Iris pigment epithelial cell (primary cell): ENCODE measurements at regions not wholly inside any gene's neighbourhood (a gene's known extent, or its start where the extent isn't known, plus 50 kb on each side); places are given as distances from the start of the nearest gene placed in this dataset.

Experiments
- DNase-seq: peaks from one replicate; pipeline ENCODE4 v3.0.0-alpha.2; 2011; ENCODE audit warnings: low read depth

- no peak for DNase-seq
Observed at GRCh38 chr17:69851736-69852135, 223.3 kb upstream of the KCNJ16 start.

GRCh38 chr17:69853541-69854224 lies 221.3 kb upstream of the KCNJ16 start:
- peak; percentile 52 for DNase-seq

GRCh38 chr17:69854225-69854780 lies 220.7 kb upstream of the KCNJ16 start:
- peak; percentile 31 for DNase-seq

GRCh38 chr17:69856946-69857345 lies 218.1 kb upstream of the KCNJ16 start:
- no peak for DNase-seq

- DNase-seq: peak; percentile 93
Observed at GRCh38 chr17:69857412-69857835, 217.6 kb upstream of the KCNJ16 start.

GRCh38 chr17:69858460-69858859 lies 216.6 kb upstream of the KCNJ16 start:
- DNase-seq: no peak

- no peak for DNase-seq
Observed at GRCh38 chr17:69860142-69860680, 214.8 kb upstream of the KCNJ16 start.

GRCh38 chr17:69864462-69864861 lies 210.6 kb upstream of the KCNJ16 start:
- DNase-seq: no peak

GRCh38 chr17:69869667-69870066 lies 205.4 kb upstream of the KCNJ16 start:
- DNase-seq: no peak

GRCh38 chr17:69870091-69870530 lies 204.9 kb upstream of the KCNJ16 start:
- peak; percentile 79 for DNase-seq

- peak; percentile 54 for DNase-seq
Observed at GRCh38 chr17:69870751-69871199, 204.2 kb upstream of the KCNJ16 start.

GRCh38 chr17:69871318-69871717 lies 203.7 kb upstream of the KCNJ16 start:
- no peak for DNase-seq

- no peak for DNase-seq
Observed at GRCh38 chr17:69872675-69873262, 202.3 kb upstream of the KCNJ16 start.

- DNase-seq: peak; percentile 89
Observed at GRCh38 chr17:69874175-69874670, 200.8 kb upstream of the KCNJ16 start.

GRCh38 chr17:69876757-69877156 lies 198.3 kb upstream of the KCNJ16 start:
- DNase-seq: no peak

- DNase-seq: no peak
Observed at GRCh38 chr17:69878661-69879060, 196.4 kb upstream of the KCNJ16 start.

- no peak for DNase-seq
Observed at GRCh38 chr17:69879576-69879975, 195.4 kb upstream of the KCNJ16 start.

GRCh38 chr17:69880591-69881112 lies 194.4 kb upstream of the KCNJ16 start:
- no peak for DNase-seq

- DNase-seq: no peak
Observed at GRCh38 chr17:69882281-69882680, 192.7 kb upstream of the KCNJ16 start.

GRCh38 chr17:69883120-69883519 lies 191.9 kb upstream of the KCNJ16 start:
- DNase-seq: no peak

- peak; percentile 23 for DNase-seq
Observed at GRCh38 chr17:69884356-69884755, 190.7 kb upstream of the KCNJ16 start.

- DNase-seq: no peak
Observed at GRCh38 chr17:69884846-69885245, 190.2 kb upstream of the KCNJ16 start.

- no peak for DNase-seq
Observed at GRCh38 chr17:69898601-69899000, 176.4 kb upstream of the KCNJ16 start.
